ENCODE measurements at regions not wholly inside any gene's neighbourhood (a gene's known extent, or its start where the extent isn't known, plus 50 kb on each side); places are given as distances from the start of the nearest gene placed in this dataset.

GRCh38 chr2:236657215-236657614 is 87.6 kb downstream of the ACKR3 start:
- Histone ChIP-seq H3K27ac (no peak overlapping the region), H3K36me3 (ENCODE audit: insufficient read depth in 1 of 2, low read depth in 1 of 2) (no peaks in the 10 kb centered on the region), H3K9me3 (no peaks in the 10 kb centered on the region), H3K4me3 (no peak overlapping the region), H3K4me1 (no peaks in the 10 kb centered on the region), H3K27me3 (ENCODE audit: insufficient read depth in 3 of 3, low read length in 2 of 3) (no peaks in the 10 kb centered on the region)
- 93 to 96% (median 94%) methylated on average over 5 of the region's 5 CpGs for WGBS, 3 donors
- ATAC-seq, result no peak
- DNase-seq, result no peak
- intact Hi-C loops (cut with DNase I), result no loop called here
- no peak for TF ChIP-seq CTCF (IDR thresholded peaks at IDR 0.05)

- no peak for DNase-seq
- H3K36me3 ChIP-seq (ENCODE audit: insufficient read depth in 1 of 2, low read depth in 1 of 2), result no peaks in the 10 kb centered on the region
- intact Hi-C loops (cut with DNase I), result no loop called here
- H3K4me3 ChIP-seq, result no peak overlapping the region
- no peak for TF ChIP-seq CTCF (IDR thresholded peaks at IDR 0.05)
- H3K4me1 ChIP-seq, result peaks cover under 1% of the 10 kb centered on the region
- no peak for ATAC-seq
- no peaks in the 10 kb centered on the region for H3K27me3 ChIP-seq (ENCODE audit: insufficient read depth in 3 of 3, low read length in 2 of 3)
- 70 to 91% (median 85%) methylated on average over 4 of the region's 4 CpGs for WGBS, 3 donors
- H3K9me3 ChIP-seq, result no peaks in the 10 kb centered on the region
- H3K27ac ChIP-seq, result no peak overlapping the region
Observed at GRCh38 chr2:236657801-236658200, 88.2 kb downstream of the ACKR3 start.

- H3K27ac ChIP-seq, result no peak overlapping the region
- intact Hi-C loops (cut with DNase I), result no loop called here
- DNase-seq (no peak), ATAC-seq (no peak)
- TF ChIP-seq CTCF (IDR thresholded peaks at IDR 0.05), result no peak
- peaks cover 5% of the 10 kb centered on the region for H3K4me1 ChIP-seq
- H3K36me3 ChIP-seq (ENCODE audit: insufficient read depth in 1 of 2, low read depth in 1 of 2), result no peaks in the 10 kb centered on the region
- no peak overlapping the region for H3K4me3 ChIP-seq
- H3K9me3 ChIP-seq, result no peaks in the 10 kb centered on the region
- WGBS, 3 donors, result 81 to 86% (median 82%) methylated on average over 16 of the region's 16 CpGs
- H3K27me3 ChIP-seq (ENCODE audit: insufficient read depth in 3 of 3, low read length in 2 of 3), result no peaks in the 10 kb centered on the region
Observed at GRCh38 chr2:236658974-236659757, 89.5 kb downstream of the ACKR3 start.

GRCh38 chr2:236659758-236660150 is 90.1 kb downstream of the ACKR3 start:
- Histone ChIP-seq H3K27ac (no peak overlapping the region), H3K4me3 (no peak overlapping the region), H3K36me3 (ENCODE audit: insufficient read depth in 1 of 2, low read depth in 1 of 2) (no peaks in the 10 kb centered on the region), H3K9me3 (no peaks in the 10 kb centered on the region), H3K4me1 (peaks cover 5% of the 10 kb centered on the region), H3K27me3 (ENCODE audit: insufficient read depth in 3 of 3, low read length in 2 of 3) (no peaks in the 10 kb centered on the region)
- peak in 1 of 4 donors; percentile 38 for ATAC-seq
- TF ChIP-seq CTCF (IDR thresholded peaks at IDR 0.05), result no peak
- WGBS, 3 donors, result 59 to 72% (median 66%) methylated on average over 5 of the region's 5 CpGs
- intact Hi-C loops (cut with DNase I), result no loop called here
- DNase-seq, result no peak

Measured in psoas muscle (tissue), 7 donors.